ENCODE measurements at regions not wholly inside any gene's neighbourhood (a gene's known extent, or its start where the extent isn't known, plus 50 kb on each side); places are given as distances from the start of the nearest gene placed in this dataset.

GRCh38 chr6:113276601-113277000, 580.5 kb upstream of the MARCKS start:
- no peaks in the 10 kb centered on the region; the same call in 2 of the 3 replicates for H3K9me3 Mint-ChIP-seq
- Histone ChIP-seq H3K79me2 (replicated peaks; ENCODE audit: insufficient read depth) (no peaks in the 10 kb centered on the region), H3K4me2 (no peak overlapping the region), H3F3A (replicated peaks; ENCODE audit: low read depth) (no peaks in the 10 kb centered on the region), H3K36me3 (ENCODE audit: insufficient read depth) (no peaks in the 10 kb centered on the region), H3K9me2 (ENCODE audit: insufficient read depth) (no peaks in the 10 kb centered on the region), H3K27me3 (ENCODE audit: insufficient read depth) (no peaks in the 10 kb centered on the region), H4K20me1 (replicated peaks; ENCODE audit: insufficient read depth) (no peaks in the 10 kb centered on the region), H2AFZ (no peak overlapping the region), H3K4me1 (ENCODE audit: insufficient read depth) (peaks cover 12% of the 10 kb centered on the region), H3K27ac (ENCODE audit: low read depth) (no peak overlapping the region), H3K4me3 (no peak overlapping the region)
- no peaks in the 10 kb centered on the region for H3K27me3 Mint-ChIP-seq (ENCODE audit: insufficient read depth, low read depth, poor library complexity)
- H3K36me3 Mint-ChIP-seq (ENCODE audit: low read depth): no peaks in the 10 kb centered on the region
- H3K4me3 Mint-ChIP-seq: no peak overlapping the region
- DNase-seq (ENCODE audit: low spot score): no peak
- peaks cover 19% of the 10 kb centered on the region for H3K4me1 Mint-ChIP-seq
- H3K27ac Mint-ChIP-seq: no peak overlapping the region
- ATAC-seq: no peak
- TF ChIP-seq EZH2phosphoT487 (IDR thresholded peaks at IDR 0.05; ENCODE audit: unreplicated experiment) (no peak), STAT1 (IDR thresholded peaks at IDR 0.05; ENCODE audit: unreplicated experiment) (no peak), CREB1 (CRISPR knock-in tag; IDR thresholded peaks at IDR 0.05; ENCODE audit: low read depth) (no peak), NANOG (IDR thresholded peaks at IDR 0.05; ENCODE audit: borderline replicate concordance) (no peak), POLR2AphosphoS5 (IDR thresholded peaks at IDR 0.05; ENCODE audit: low read depth) (no peak), JUNB (IDR thresholded peaks at IDR 0.05; ENCODE audit: unreplicated experiment) (no peak)

- no peak overlapping the region for H3K27ac Mint-ChIP-seq
- H3K4me1 Mint-ChIP-seq: peaks cover 22% of the 10 kb centered on the region
- no peaks in the 10 kb centered on the region for H3K79me2 ChIP-seq (replicated peaks; ENCODE audit: insufficient read depth)
- TF ChIP-seq JUNB (IDR thresholded peaks at IDR 0.05; ENCODE audit: unreplicated experiment): no peak
- TF ChIP-seq ZNF462 (CRISPR knock-in tag; IDR thresholded peaks at IDR 0.05): no peak
- TF ChIP-seq POLR2AphosphoS5 (IDR thresholded peaks at IDR 0.05; ENCODE audit: low read depth): no peak
- TF ChIP-seq EZH2phosphoT487 (IDR thresholded peaks at IDR 0.05; ENCODE audit: unreplicated experiment): no peak
- no peak for TF ChIP-seq ZNF114 (CRISPR knock-in tag; IDR thresholded peaks at IDR 0.05)
- no peak for TF ChIP-seq EZH2 (IDR thresholded peaks at IDR 0.05; ENCODE audit: low read depth, unreplicated experiment)
- no peak for TF ChIP-seq REST (IDR thresholded peaks at IDR 0.05; ENCODE audit: unreplicated experiment)
- no peak for TF ChIP-seq CREB1 (CRISPR knock-in tag; IDR thresholded peaks at IDR 0.05; ENCODE audit: low read depth)
- no peak for TF ChIP-seq NANOG (IDR thresholded peaks at IDR 0.05; ENCODE audit: borderline replicate concordance)
- no peak for TF ChIP-seq ETS1 (IDR thresholded peaks at IDR 0.05)
- TF ChIP-seq ZNF331 (CRISPR knock-in tag; IDR thresholded peaks at IDR 0.05; ENCODE audit: low read depth): no peak
These were observed 580.0 kb upstream of the MARCKS start for GRCh38 chr6:113277111-113277510.

More at GRCh38 chr6:113277111-113277510, 580.0 kb upstream of the MARCKS start:
- no peak overlapping the region for H3K27ac ChIP-seq (ENCODE audit: low read depth)
- H3K4me3 ChIP-seq: no peak overlapping the region
- no peaks in the 10 kb centered on the region for H3K36me3 ChIP-seq (ENCODE audit: insufficient read depth)
- no peaks in the 10 kb centered on the region for H3K27me3 ChIP-seq (ENCODE audit: insufficient read depth)
- DNase-seq (ENCODE audit: low spot score) (no peak), ATAC-seq (no peak)
- no peak overlapping the region for H2AFZ ChIP-seq
- peaks cover 17% of the 10 kb centered on the region for H3K4me1 ChIP-seq (ENCODE audit: insufficient read depth)
- no peaks in the 10 kb centered on the region for H3K36me3 Mint-ChIP-seq (ENCODE audit: low read depth)
- no peak overlapping the region for H3K4me3 Mint-ChIP-seq
- no peak overlapping the region for H3K4me2 ChIP-seq
- H3K9me2 ChIP-seq (ENCODE audit: insufficient read depth): no peaks in the 10 kb centered on the region
- no peaks in the 10 kb centered on the region; the same call in 2 of the 3 replicates for H3K9me3 Mint-ChIP-seq
- H3K27me3 Mint-ChIP-seq (ENCODE audit: insufficient read depth, low read depth, poor library complexity): no peaks in the 10 kb centered on the region
- H3F3A ChIP-seq (replicated peaks; ENCODE audit: low read depth): no peaks in the 10 kb centered on the region
- no peaks in the 10 kb centered on the region for H4K20me1 ChIP-seq (replicated peaks; ENCODE audit: insufficient read depth)
